Aorta (tissue), 5 donors: ENCODE measurements at regions not wholly inside any gene's neighbourhood (a gene's known extent, or its start where the extent isn't known, plus 50 kb on each side); places are given as distances from the start of the nearest gene placed in this dataset.
A peak's percentile ranks its signal among the peaks of the same experiment; 100 is the strongest.

Experiments
- ATAC-seq: fragments of 200-7000 bp; cut with Tn5 transposase; one replicate; pipeline ENCODE4 v1.9.1; 2022; ENCODE audit warnings: moderate library complexity; ENCODE audit not compliant: low FRiP score
- DNase-seq, 2 donors: peaks; one replicate each; pipeline ENCODE4 v3.0.0-alpha.2; 2020
- H3K27ac ChIP-seq, 2 donors: one replicate each; pipeline ENCODE4 v1.5.1; 2013; ENCODE audit warnings: low read length in 2 of 2, mild to moderate bottlenecking in 2 of 2, moderate library complexity in 2 of 2, control low read depth in 1 of 2, inconsistent platforms in 1 of 2, low read depth in 1 of 2
- H3K27me3 ChIP-seq, 2 donors: one replicate each; pipeline ENCODE4 v1.6.1; 2013; ENCODE audit warnings: control low read depth in 1 of 2, low read length in 1 of 2, mild to moderate bottlenecking in 1 of 2, moderate library complexity in 1 of 2; ENCODE audit not compliant: insufficient read depth in 2 of 2, control insufficient read depth in 1 of 2
- H3K36me3 ChIP-seq, 2 donors: one replicate each; pipeline ENCODE4 v1.6.1; 2013; ENCODE audit warnings: control low read depth in 1 of 2, low read length in 1 of 2, mild to moderate bottlenecking in 1 of 2; ENCODE audit not compliant: insufficient read depth in 2 of 2, control insufficient read depth in 1 of 2
- H3K4me1 ChIP-seq, 2 donors: one replicate each; pipeline ENCODE4 v1.6.1; 2013; ENCODE audit warnings: low read length in 2 of 2, control low read depth in 1 of 2, mild to moderate bottlenecking in 1 of 2, moderate library complexity in 1 of 2; ENCODE audit not compliant: insufficient read depth in 2 of 2, control insufficient read depth in 1 of 2
- H3K4me3 ChIP-seq, 2 donors: one replicate each; pipeline ENCODE4 v1.5.1; 2013; ENCODE audit warnings: low read length in 2 of 2, control low read depth in 1 of 2, mild to moderate bottlenecking in 1 of 2
- H3K9me3 ChIP-seq: one replicate; pipeline ENCODE4 v1.6.1; 2013; ENCODE audit warnings: mild to moderate bottlenecking, low read length; ENCODE audit not compliant: control insufficient read depth
- WGBS, 2 donors: extraction: QIAGEN DNeasy Blood & Tissue Kit; methylation state at CpG; one replicate each; pipeline ENCODE4 v1.1.7; 2013; 5-methylcytosine and 5-hydroxymethylcytosine counted together
- intact Hi-C, 2 donors: fragments of 100-400 bp; cut with DNase I; formaldehyde crosslinking; loops; one replicate each; pipeline versions ENCODE4 v1.14.2 to v1.15.0; 2022
- donor health status: healthy with polysubstance abuse.
- donor health status: Bipolar disorder and iron deficiency.
- donor health status: DM: no; HTN: no; CAD: no.
- donor health status: DM: no; HTN: no; CAD: no.
- donor health status: DM: yes; HTN: yes; CAD: no.

GRCh38 chr11:103673773-103674172, 362.7 kb upstream of the DDI1 start:
- no peak for ATAC-seq
- H3K4me3 ChIP-seq, result no peak overlapping the region
- intact Hi-C loops, result no loop called here

GRCh38 chr11:103676413-103676812, 360.0 kb upstream of the DDI1 start:
- H3K4me1 ChIP-seq, result no peaks in the 10 kb centered on the region
- no peaks in the 10 kb centered on the region for H3K36me3 ChIP-seq
- 80 to 82% methylated on average over 1 of the region's 1 CpG for WGBS, 2 donors
- no peaks in the 10 kb centered on the region for H3K27me3 ChIP-seq
- ATAC-seq, result no peak
- DNase-seq, result no peak
- intact Hi-C loops, result no loop called here
- no peak overlapping the region for H3K4me3 ChIP-seq
- no peaks in the 10 kb centered on the region for H3K9me3 ChIP-seq
- H3K27ac ChIP-seq, result no peak overlapping the region

More at GRCh38 chr11:103673773-103674172, 362.7 kb upstream of the DDI1 start:
- no peaks in the 10 kb centered on the region for H3K4me1 ChIP-seq
- no peak for DNase-seq
- no peaks in the 10 kb centered on the region for H3K27me3 ChIP-seq
- WGBS, 2 donors, result 79 to 92% methylated on average over 2 of the region's 2 CpGs
- no peaks in the 10 kb centered on the region for H3K9me3 ChIP-seq
- H3K27ac ChIP-seq, result no peak overlapping the region
- H3K36me3 ChIP-seq, result no peaks in the 10 kb centered on the region

GRCh38 chr11:103680826-103681225, 355.6 kb upstream of the DDI1 start:
- Histone ChIP-seq H3K27me3 (no peaks in the 10 kb centered on the region), H3K27ac (no peak overlapping the region), H3K36me3 (no peaks in the 10 kb centered on the region), H3K9me3 (no peaks in the 10 kb centered on the region), H3K4me1 (no peaks in the 10 kb centered on the region), H3K4me3 (no peak overlapping the region)
- ATAC-seq (no peak), DNase-seq (no peak)
- WGBS, 2 donors, result 48 to 65% methylated on average over 1 of the region's 1 CpG
- intact Hi-C loops, result loop anchor here (5.0 to 10.0 kb wide), 5 partner anchors 114 to 771 kb away; partner anchors contain the start of gene PDGFD (in 1 of the 2)

GRCh38 chr11:103681855-103682254, 354.6 kb upstream of the DDI1 start:
- 63 to 65% methylated on average over 7 of the region's 7 CpGs for WGBS, 2 donors
- Histone ChIP-seq H3K9me3 (no peaks in the 10 kb centered on the region), H3K27me3 (no peaks in the 10 kb centered on the region), H3K4me1 (no peaks in the 10 kb centered on the region), H3K4me3 (no peak overlapping the region), H3K27ac (no peak overlapping the region), H3K36me3 (no peaks in the 10 kb centered on the region)
- intact Hi-C loops, result loop anchor here (5.0 to 10.0 kb wide), 5 partner anchors 113 to 770 kb away; partner anchors contain the start of gene PDGFD (in 1 of the 2)
- ATAC-seq (no peak), DNase-seq (no peak)

- intact Hi-C loops, result loop anchor here (5.0 to 10.0 kb wide), 5 partner anchors 112 to 770 kb away; partner anchors contain the start of gene PDGFD (in 1 of the 2)
- no peaks in the 10 kb centered on the region for H3K9me3 ChIP-seq
- DNase-seq (peak in 1 of 2 donors; percentile 66), ATAC-seq (peak; percentile 95)
- no peaks in the 10 kb centered on the region for H3K4me1 ChIP-seq
- WGBS, 2 donors, result 4 to 6% methylated on average over 8 of the region's 8 CpGs
- no peak overlapping the region for H3K27ac ChIP-seq
- H3K36me3 ChIP-seq, result no peaks in the 10 kb centered on the region
- no peaks in the 10 kb centered on the region for H3K27me3 ChIP-seq
- H3K4me3 ChIP-seq, result no peak overlapping the region
Observed at GRCh38 chr11:103682318-103683184, 353.9 kb upstream of the DDI1 start.

- Histone ChIP-seq H3K27ac (no peak overlapping the region), H3K36me3 (no peaks in the 10 kb centered on the region), H3K4me1 (no peaks in the 10 kb centered on the region), H3K9me3 (no peaks in the 10 kb centered on the region), H3K4me3 (no peak overlapping the region), H3K27me3 (no peaks in the 10 kb centered on the region)
- WGBS, 2 donors, result 96 to 98% methylated on average over 2 of the region's 2 CpGs
- ATAC-seq, result no peak
- intact Hi-C loops, result loop anchor here (5.0 to 10.0 kb wide), 5 partner anchors 111 to 769 kb away; partner anchors contain the start of gene PDGFD (in 1 of the 2)
- DNase-seq, result no peak
Observed at GRCh38 chr11:103683576-103683975, 352.9 kb upstream of the DDI1 start.

GRCh38 chr11:103688924-103689323, 347.5 kb upstream of the DDI1 start:
- no peak overlapping the region for H3K4me3 ChIP-seq
- no peaks in the 10 kb centered on the region for H3K36me3 ChIP-seq
- H3K4me1 ChIP-seq, result no peaks in the 10 kb centered on the region
- DNase-seq (no peak), ATAC-seq (no peak)
- no peaks in the 10 kb centered on the region for H3K27me3 ChIP-seq
- WGBS, 2 donors, result 65 to 67% methylated on average over 3 of the region's 3 CpGs
- intact Hi-C loops, result loop anchor here (10.0 kb wide), 3 partner anchors 106 to 476 kb away; partner anchors contain the start of gene PDGFD (in 1 of the 2)
- H3K27ac ChIP-seq, result no peak overlapping the region
- no peaks in the 10 kb centered on the region for H3K9me3 ChIP-seq

GRCh38 chr11:103690356-103690755, 346.1 kb upstream of the DDI1 start:
- Histone ChIP-seq H3K27me3 (no peaks in the 10 kb centered on the region), H3K27ac (no peak overlapping the region), H3K9me3 (no peaks in the 10 kb centered on the region), H3K36me3 (no peaks in the 10 kb centered on the region), H3K4me3 (no peak overlapping the region), H3K4me1 (no peaks in the 10 kb centered on the region)
- ATAC-seq (no peak), DNase-seq (no peak)
- 52 to 93% methylated on average over 1 of the region's 1 CpG for WGBS, 2 donors
- intact Hi-C loops, result no loop called here

- Histone ChIP-seq H3K27ac (no peak overlapping the region), H3K36me3 (peaks cover 0 to 2% of the 10 kb centered on the region in 2 donors), H3K27me3 (no peaks in the 10 kb centered on the region), H3K4me3 (no peak overlapping the region), H3K9me3 (no peaks in the 10 kb centered on the region), H3K4me1 (peaks cover 0 to 4% of the 10 kb centered on the region in 2 donors)
- intact Hi-C loops, result no loop called here
- no peak for ATAC-seq
- no peak for DNase-seq
Observed at GRCh38 chr11:103696123-103696522, 340.3 kb upstream of the DDI1 start.
